Activated CD4-positive, alpha-beta T cell treated with anti-CD3 and anti-CD28 coated beads, Interleukin-2, amount 50 U/mL, for 1 hour (primary cell): ENCODE measurements at regions not wholly inside any gene's neighbourhood (a gene's known extent, or its start where the extent isn't known, plus 50 kb on each side); places are given as distances from the start of the nearest gene placed in this dataset.
"Not testable (repeated sequence)": the region's sequence is repeated elsewhere in the genome, so short reads cannot be mapped to it uniquely, and the experiment has no call there.

Source experiments
- DNase-seq: peaks from one replicate; pipeline ENCODE4 v3.0.0-alpha.2; 2020

DNA sequence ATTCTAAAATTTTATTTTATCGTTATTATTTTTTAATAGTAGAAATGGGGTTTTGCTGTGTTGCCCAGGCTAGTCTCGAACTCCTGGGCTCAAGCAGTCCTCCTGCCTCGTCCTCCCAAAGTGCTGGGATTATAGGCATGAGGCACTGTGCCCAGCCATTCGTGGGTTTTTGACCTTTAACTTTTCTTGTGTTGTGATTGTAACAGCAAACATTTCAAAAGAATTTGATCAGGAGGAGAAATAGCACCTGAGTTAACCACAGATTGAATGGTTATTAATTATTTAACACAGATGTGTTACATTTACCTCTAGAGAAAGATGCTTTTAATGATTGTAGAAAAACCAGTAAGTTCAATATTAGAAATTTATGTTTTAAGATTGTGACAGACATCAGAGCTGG is 132.0 kb downstream of the HAUS1 start:
- no peak for DNase-seq

DNA sequence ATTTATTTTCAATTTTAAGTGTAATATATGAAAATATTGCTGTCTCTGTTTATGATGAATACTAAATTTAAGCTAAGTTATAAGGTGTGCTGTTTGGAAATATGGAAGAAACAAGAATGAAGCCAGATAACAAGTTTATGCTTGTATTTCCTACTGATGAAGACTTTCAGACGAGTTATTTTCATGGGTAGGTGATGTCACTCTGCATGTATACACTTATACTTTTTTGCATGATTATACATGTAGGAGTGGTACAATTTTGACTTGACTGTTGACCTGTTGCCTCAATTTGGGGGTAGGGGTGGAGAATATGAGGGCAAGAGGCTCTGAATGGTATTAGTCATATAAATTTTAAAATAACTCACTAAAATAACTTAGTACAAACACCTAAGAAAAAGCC is 133.7 kb downstream of the HAUS1 start:
- no peak for DNase-seq

DNA sequence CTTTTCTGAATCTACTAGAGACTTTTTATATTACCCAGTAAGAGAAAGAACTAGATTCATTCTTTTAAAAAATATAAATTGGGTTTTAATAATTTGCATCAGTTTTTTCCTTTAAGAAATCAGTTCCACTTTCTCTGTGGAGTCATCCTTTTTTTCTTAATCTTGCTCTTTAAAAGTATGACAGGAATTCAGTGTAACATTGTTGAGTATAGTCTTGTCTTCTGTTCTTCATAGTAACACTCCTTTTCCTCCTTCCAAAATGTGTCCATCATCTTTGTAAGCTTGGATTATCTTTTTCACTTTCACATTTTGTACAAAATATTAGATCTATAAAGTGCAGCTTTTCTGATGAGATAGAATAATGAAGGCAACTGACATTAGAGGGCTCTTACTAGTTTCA is 135.4 kb downstream of the HAUS1 start:
- DNase-seq = no peak

DNA sequence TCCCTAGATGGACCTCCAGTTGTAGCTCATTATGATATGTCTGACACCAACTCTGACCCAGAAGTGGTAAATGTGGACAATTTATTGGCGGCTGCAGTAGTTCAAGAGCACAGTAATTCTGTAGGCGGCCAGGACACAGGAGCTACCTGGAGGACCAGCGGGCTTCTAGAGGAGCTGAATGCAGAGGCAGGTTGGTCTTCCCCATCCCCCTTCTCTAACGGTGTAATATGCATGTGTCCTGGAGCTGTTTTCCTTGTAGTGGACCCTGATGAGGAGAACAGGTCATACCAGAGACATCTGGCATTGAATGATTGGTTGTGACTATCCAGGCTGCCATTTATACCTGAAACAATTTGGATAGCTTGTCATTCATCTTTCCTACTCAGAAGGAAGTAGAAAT is 135.8 kb downstream of the HAUS1 start:
- DNase-seq = no peak

DNA sequence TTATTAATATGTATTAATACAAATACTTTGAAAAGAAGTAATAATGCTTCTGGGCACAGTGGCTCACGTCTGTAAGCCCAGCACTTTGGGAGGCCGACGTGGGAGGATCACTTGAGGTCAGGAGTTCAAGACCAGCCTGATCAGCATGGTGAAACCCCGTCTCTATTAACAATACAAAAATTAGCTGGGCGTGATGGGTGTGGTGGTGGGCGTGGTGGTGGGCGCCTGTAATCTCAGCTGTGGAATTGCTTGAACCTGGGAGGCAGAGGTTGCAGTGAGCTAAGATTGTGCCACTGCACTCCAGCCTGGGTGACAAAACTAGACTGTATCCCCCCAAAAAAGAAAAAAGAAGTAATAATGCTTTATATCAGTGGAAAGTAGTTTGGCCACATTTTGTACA is 137.2 kb downstream of the HAUS1 start:
- DNase-seq = not testable (repeated sequence)

DNA sequence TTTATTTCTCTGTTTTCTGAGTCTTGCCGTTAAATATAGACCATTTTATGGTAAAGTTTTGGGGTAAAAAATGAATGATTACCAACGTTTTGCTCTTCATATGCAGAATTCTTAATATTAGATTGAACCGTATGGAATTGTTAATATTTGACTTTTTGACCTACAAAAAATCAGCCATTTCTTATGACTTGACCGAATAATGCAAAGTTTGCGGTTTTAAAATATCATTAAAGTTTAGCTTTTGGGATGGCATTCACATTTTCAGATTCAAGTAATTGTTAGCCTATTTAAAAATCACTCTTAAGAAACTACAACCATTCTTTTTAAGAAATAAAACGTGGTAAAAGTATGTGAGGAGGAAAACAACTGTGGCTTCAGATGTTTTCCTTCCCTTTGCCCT is 138.0 kb downstream of the HAUS1 start:
- DNase-seq = no peak

DNA sequence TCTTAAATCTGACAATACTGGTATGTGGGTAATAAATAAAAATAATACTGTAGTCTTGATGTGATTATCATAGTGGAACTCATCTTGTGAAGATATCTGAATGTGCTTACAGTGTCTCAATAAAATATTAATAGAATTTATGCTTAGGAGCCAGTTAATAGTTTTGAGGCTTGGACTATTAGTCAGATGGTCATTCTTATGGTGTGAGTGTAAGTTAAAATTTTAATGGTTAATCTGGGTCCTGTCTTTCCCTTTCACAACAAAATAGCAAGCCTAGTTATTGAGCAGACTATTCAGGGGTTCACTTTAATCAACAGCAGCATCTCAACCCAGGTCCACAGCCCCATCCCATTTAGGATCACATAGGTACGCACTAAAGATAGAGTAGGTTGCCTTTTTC is 138.9 kb downstream of the HAUS1 start:
- no peak for DNase-seq

DNA sequence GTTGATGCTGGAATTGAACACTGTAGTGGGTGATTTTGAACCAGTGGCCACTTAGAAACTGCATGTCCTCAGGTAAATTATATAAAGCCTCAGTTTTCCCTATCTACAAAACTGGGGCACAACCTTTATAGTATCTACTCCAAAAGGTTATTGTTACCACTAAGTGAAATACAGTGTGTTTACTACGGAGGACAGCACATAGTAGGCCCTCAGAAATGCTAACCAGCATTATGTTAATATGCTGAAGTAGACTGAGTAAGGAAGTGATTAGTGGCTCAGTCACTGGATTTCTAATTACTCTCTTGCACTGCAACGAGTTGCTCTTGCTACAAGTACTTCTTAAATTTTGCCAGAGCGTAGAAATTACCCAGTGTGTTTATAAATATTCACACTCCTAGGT is 139.5 kb downstream of the HAUS1 start:
- no peak for DNase-seq

DNA sequence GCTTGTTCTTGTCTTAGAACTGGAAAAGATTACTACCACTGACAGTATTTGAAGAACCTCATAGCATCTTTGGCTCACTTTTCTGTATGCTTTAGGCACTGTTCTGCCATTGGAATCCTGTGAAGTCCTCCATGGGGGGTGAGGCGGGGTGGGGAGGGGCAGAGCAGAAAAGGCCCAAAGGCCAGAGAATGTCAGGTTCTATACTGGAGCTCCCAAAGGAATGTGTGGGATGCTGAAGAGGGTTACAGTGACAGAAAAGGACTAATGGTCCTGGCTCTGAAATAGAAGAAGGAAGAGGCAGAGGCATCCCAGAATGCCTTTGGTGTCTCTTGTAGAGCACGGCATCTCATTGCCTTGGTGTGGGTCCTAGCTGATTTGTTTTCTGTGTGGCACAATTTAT is 141.9 kb downstream of the HAUS1 start:
- no peak for DNase-seq

DNA sequence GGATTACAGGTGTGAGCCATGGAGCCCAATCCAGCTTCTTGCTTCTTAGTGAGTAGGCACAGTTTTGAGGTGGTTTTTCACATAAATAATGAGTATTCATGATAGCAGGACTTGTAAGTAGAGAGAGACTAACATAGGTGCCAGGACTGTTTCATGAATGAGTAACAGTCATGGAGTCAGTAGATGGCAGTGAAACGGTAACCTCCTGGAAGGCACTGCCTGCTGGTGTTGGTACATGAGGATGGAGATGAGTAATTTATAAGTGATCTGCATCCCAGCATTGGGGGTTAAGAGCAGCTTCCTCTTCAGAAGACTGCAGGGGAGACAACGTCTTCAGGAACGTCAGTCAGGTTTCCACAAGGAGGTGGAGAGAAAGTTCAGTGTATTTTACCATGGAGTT is 143.8 kb downstream of the HAUS1 start:
- no peak for DNase-seq

DNA sequence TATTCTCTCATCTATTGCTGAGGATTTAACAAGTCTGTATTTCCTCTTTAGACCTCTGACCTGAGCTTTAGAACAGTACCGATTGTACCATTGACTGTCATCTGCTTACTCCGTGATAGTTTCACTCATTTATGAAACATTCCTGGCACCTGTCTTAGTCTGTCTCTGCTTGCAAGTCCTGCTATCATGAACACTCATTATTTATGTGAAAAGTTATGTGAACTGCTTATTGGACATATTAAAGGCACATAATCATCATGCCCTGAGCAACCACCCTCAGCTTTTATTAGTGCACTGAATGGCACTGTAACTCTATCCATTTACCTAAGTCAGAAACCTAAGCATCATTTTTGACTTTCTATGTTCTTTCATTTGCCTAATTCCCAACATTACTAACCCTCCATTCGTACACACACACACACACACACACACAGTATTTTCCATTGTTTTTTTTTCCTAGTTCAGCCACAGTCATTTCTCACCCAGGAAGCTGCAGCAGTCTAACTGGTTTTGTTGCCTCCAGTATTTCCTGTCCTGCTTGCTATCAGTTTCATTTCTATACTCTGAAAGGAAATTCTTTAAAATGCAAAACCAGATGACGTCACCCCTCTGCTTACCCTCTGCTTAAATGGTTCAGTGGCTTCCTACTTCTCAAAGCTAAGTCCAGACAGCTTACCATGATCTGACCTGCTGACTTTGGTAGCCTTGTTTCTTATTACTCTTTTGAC is 146.1 kb downstream of the HAUS1 start:
- DNase-seq = peak; percentile 22

DNA sequence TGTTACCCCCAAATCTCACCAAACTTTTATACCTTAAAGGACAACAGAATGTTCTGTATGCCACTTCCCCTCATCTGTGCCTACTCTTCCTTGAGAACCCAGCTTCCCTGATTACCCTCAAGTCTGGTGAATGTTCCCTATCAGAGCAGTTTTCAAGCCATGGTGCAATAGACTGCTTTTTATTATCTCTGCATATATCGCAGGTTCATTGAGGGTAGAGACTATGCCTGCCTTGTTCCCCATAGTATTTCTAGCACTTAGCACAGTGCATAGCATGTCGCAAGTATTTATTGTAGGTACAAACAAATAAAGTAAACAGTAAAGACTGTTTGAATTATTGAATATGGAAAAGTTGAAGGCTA is 146.6 kb downstream of the HAUS1 start:
- DNase-seq = no peak

DNA sequence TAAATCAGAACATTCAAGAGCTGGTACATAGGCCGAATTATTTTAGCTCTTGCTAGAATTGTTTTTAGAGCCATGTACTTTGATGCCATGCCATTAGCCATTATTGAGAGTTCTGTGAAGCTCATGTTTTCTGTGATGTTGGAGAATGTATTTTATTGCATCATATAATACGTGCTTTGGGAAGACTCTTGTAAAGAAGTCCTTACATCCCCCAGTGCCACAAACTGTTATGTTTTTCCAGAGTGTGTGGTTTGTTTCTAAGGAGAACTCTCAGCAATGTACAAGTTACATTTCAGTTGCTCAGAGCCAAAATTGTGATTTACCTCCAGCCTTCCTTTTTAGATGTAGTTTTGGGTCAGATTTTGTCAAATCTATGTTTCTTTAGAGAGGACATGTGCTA is 148.6 kb downstream of the HAUS1 start:
- no peak for DNase-seq

DNA sequence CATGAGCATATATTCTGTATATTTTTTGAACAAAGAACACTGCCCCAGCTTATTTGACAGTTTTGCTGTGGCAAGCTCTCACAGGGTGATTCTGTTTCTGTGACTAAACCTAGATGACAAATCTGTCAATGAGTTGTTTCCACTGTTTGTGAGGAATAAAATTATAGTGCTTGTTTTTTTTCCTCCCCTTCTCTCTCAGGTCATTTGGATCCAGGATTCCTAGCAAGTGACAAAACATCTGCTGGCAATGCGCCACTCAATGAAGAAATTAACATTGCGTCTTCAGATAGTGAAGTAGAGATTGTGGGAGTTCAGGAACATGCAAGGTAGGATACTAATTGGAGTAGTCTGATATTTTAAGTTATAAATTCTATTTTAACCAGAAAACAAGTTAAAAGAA is 149.3 kb downstream of the HAUS1 start:
- DNase-seq = no peak

DNA sequence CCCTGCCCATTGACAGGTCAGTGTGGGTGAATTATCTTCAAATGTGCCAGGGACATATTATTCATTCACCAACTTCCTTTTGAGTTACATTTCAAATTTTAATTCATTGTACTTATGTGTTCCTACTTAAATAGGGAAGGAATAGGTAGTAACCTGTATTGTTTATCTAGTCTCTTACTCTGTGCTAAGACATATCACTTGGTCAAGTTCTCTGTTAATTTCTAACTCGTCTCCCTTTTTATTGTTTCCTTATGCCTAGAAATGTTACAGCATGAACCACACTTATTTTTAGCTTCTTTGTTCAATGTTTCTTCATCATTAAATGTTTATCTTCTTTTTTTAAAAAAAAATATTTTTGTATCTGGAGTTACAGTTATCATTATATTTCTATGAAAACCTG is 151.9 kb downstream of the HAUS1 start:
- DNase-seq = no peak

DNA sequence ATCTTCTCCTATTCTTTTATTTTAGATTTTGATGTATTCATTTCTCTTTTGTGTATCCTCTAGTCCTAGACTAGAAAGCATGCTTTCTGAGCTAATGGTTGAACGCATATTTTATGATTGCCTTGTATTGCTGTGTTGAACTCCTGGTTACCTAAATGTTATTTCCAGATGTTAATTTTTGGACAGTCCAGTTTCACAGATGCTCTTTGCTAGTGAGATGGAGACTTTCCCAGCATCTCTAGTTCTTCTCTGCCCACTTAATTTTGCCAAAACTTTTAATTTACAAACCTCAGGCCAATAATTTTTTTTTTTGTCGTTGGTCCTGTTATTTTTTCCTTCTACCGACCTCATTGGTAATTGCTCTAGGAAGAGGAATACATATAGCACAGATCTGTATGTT is 153.2 kb downstream of the HAUS1 start:
- DNase-seq = no peak

DNA sequence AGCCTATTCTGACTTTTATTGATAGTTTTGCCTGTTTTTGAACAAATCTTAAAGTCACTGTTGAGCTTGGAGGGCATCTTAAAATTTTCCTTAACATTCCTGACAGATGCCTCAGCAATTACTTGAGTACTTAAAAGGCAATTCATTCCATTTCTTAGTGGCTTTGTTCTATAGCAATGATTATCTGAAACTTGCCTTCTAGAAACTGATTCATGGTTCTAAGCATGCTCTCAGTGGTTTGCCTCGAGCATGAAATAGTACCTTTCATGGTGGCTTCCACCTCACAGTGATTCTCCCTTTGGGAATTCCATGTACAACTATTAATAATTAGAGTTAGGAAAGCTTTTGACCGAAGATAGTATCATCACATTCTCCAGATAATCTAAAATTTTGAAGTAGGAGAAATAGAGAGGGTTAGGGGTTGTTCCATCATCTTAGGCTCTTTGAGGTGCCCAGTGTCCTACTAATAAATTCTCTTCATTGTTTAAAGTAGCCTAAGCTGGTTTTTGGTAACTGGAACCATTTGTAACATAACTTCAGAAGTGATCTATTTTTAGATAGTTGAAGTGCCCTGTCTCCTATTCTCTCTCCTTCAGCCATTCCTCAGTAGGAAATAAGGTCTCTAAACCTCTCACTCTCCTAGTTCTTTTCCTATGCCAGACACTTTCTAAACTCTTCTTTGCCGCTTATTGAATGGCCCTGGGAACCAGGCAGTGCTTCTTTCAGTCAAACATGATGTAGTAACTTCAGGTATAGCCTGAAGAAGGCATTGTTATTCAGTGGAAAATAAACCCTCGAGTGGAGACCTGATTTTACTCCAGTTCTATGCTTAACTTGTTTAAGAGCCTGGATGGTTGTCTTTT is 156.1 kb downstream of the HAUS1 start:
- DNase-seq = no peak

DNA sequence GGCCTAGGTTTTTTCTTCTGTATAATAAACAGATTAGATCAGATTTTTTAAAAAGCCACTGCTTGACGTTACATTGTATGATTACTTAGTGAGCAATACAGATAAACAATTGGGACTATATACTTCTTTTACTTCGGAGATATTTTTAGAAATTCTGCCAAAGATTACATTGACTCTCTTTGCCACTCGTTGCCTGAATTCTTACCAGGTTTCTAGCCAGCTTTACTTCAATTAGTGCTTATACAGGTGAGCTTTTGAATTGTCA is 156.6 kb downstream of the HAUS1 start:
- DNase-seq = no peak

DNA sequence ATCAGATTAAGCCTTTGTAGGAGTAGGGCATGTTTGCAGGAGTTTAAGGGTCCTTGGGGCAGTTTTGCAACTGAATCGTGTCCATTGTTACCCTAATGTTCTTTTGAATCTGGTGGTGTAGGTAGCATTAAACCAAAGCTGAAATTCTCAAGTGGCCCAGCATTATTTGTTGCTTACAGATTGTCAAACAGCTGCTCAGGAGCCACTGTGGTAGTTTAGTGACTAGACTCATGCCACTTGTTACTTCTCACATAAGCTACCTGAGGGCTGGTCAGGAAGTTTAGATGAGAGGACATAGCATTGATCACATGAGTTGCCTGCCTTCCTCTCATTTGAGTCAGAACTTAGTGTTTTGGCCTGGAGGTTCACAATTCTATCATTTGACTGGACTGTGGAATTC is 157.6 kb downstream of the HAUS1 start:
- no peak for DNase-seq

DNA sequence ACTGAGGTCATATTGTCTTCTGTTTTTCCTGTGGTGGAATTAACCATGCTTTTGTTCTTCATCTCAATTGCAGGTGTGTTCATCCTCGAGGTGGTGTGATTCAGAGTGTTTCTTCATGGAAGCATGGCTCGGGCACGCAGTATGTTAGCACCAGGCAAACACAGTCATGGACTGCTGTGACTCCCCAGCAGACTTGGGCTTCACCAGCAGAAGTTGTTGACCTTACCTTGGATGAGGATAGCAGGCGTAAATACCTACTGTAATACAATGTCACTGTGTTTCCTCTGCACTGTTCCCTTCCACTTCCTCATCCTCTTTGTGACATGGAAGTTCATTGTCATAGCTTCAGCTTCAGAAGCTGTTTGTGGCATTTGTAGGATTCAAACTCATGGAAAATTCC is 158.7 kb downstream of the HAUS1 start:
- DNase-seq = no peak

DNA sequence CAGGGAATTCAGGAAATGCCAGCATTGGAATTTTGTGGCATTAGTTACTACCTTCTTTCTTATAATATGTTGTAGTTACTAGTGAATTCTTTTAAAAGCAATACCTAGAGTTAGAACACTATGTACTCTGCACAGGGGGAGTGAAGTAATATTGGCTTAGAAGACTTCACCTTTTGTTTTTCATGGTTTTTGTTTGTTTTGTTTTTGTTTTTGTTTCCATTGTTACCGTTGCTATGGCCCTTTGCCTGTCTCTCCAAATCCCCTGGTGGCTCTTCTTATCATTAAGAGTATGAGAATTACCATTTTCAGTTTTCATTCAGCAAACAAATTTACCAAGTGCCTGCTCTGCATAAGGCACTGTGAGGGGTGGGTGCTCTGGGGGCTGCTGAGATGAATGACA is 160.1 kb downstream of the HAUS1 start:
- no peak for DNase-seq

DNA sequence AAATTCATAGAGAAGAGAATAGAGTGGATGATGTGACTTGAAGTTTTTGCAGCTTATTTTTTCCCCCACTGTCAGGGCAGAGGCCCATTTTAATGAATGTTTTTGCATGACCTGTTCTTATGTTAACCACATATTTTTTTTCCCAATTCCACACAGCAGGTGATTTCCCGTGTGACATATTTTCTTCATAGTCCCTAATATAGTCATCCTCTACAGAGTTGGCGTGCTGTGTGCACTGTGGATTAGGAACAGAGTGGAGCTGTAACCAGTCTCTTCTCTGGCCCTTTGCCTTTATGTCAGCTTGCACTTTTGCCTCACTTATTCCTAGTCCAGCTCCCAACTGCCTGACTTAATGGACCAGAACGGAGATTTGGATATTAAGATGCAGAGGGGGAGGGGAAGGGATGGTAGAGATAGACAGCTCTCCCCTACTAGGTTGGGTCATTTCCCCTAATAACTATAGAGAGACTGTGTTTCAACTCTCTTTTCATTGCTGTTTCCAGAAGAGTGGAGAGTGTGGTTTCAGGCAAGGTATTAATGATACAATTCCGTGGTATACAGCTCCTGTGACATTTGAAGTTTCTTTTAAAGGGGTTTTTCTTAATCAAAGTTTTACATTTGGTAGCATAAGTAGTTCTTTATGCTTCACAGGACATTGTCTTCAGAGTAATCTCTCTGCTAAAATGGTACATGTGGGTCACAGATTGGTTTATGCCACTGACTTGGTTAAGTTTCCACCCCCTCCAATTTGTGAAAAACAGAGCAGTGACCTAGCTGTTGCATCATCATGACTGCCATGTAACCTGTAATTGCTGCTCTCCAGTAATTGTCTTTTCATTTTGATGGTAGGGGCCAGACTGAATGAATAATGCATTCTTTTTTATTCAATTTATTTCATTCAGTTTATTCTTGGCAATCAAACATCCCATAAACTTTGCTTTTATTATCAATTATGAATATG is 161.3 kb downstream of the HAUS1 start:
- no peak for DNase-seq

DNA sequence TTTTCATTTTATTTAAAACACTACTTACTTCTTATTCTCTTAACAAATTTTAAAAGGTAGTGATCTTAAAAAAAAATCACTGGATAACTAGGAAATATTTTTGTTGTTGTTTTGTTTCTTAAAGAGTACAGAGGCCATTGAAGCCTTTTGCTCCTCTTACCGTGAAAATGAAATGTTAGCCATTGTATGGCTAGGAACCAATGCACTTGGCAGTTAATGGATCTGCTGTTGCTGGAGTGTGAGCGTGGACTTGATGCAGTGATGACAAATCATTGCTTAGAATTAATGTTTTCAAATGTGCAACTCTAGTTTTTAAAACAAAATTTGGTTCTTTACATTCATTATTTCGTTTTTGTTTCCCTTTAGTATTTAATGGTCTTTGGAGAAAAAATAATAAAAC is 162.3 kb downstream of the HAUS1 start:
- no peak for DNase-seq

DNA sequence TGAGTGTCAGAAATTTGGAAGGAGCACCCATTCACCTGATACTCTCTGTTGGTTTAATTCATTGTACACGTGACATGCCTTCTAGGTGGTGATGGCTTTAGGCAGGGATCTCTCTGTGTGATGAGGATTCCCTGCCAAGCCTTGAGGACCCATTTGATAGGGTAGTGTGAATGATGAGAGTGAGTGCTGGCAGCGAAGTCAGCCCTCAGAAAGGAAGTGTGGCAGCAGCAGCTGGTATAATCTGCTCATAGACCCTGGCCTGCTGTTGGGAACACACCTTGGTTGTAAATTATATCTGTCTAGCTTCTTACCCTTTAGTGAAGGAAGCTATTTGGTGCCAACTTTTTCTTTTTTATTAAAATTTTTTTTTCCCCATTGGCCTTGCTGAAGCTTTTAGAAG is 164.5 kb downstream of the HAUS1 start:
- DNase-seq = no peak
